Gastroesophageal sphincter (tissue), 4 donors: ENCODE measurements at regions not wholly inside any gene's neighbourhood (a gene's known extent, or its start where the extent isn't known, plus 50 kb on each side); places are given as distances from the start of the nearest gene placed in this dataset.

ENCODE experiments used
- ATAC-seq: fragments of 150-250 bp; one replicate; pipeline ENCODE4 v1.9.1; 2016; ENCODE audit warnings: mild to moderate bottlenecking, moderate library complexity
- H3K27ac ChIP-seq, 4 donors: fragments of 200-600 bp; sonication (generic) in 3 of 4; 1 replicate in 3 of 4; 2 replicates in 1 of 4; pipeline ENCODE4 v1.5.1; 2016 to 2019
- H3K27me3 ChIP-seq: fragments of 200-600 bp; sonication (generic); one replicate; pipeline ENCODE4 v1.5.1; 2019
- H3K36me3 ChIP-seq, 2 donors: fragments of 200-600 bp; sonication (generic); one replicate each; pipeline ENCODE4 v1.5.1; 2019; ENCODE audit warnings: control low read depth in 1 of 2
- H3K4me1 ChIP-seq, 3 donors: fragments of 200-600 bp; sonication (generic); 1 replicate in 2 of 3; 2 replicates in 1 of 3; pipeline ENCODE4 v1.5.1; 2016 to 2019; ENCODE audit warnings: control low read depth in 2 of 3
- H3K4me3 ChIP-seq, 2 donors: fragments of 200-600 bp; sonication (generic); one replicate each; pipeline ENCODE4 v1.5.1; 2019; ENCODE audit warnings: mild to moderate bottlenecking in 1 of 2, moderate library complexity in 1 of 2
- H3K9me3 ChIP-seq, 3 donors: fragments of 200-600 bp; sonication (generic); one replicate each; pipeline ENCODE4 v1.5.1; 2017 to 2019; ENCODE audit warnings: control low read depth in 2 of 3
- EP300 ChIP-seq: sonication (generic); formaldehyde crosslinking; IDR thresholded peaks from one replicate; pipeline ENCODE4 v1.6.1; 2017; ENCODE audit warnings: antibody characterized with exemption, mild to moderate bottlenecking
- POLR2A ChIP-seq, 2 donors: fragments of 450-650 bp; IDR thresholded peaks; one replicate each; pipeline ENCODE4 v1.6.1; 2017; ENCODE audit warnings: antibody characterized with exemption in 2 of 2, mild to moderate bottlenecking in 2 of 2, moderate library complexity in 1 of 2
- POLR2AphosphoS5 ChIP-seq: sonication (generic); formaldehyde crosslinking; IDR thresholded peaks from one replicate; pipeline ENCODE4 v1.6.1; 2017; ENCODE audit warnings: antibody characterized with exemption
- WGBS, 2 donors: methylation state at CpG; one replicate each; pipeline ENCODE4 v1.1.5; 2018; ENCODE audit warnings: low coverage in 1 of 2; 5-methylcytosine and 5-hydroxymethylcytosine counted together
- TF ChIP-seq, protein P1 (sequence below), 4 experiments: fragments of 200-600 bp in 2 of 4; fragments of 450-650 bp in 2 of 4; sonication (generic) in 1 of 4; IDR thresholded peaks; one replicate each; pipeline ENCODE4 v1.5.1; 2017 to 2019; ENCODE audit warnings: antibody characterized with exemption in 4 of 4, mild to moderate bottlenecking in 2 of 4, moderate library complexity in 2 of 4

DNA sequence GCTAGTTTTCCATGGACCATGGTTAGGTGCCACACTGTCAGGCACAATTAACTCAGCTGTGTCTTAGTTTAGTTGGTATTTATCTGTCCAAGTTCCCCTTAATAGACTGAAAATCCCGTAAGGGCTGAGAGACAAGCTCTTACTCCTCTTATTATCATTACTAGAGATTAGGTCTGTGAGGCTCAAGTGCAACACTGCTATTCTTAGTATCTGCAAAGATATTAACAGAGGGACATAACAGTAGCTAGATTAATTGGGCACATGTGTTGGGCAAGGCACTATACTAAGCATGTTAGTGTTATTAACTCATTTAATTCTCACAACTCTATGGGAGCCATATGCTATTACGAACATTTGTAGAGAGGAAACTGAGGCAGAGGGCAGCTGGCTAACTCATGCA is 137.3 kb downstream of the VEGFA start:
- ATAC-seq: no peak
- no peaks in the 10 kb centered on the region for H3K27me3 ChIP-seq
- no peaks in the 10 kb centered on the region for H3K4me1 ChIP-seq
- TF ChIP-seq, protein P1, sequence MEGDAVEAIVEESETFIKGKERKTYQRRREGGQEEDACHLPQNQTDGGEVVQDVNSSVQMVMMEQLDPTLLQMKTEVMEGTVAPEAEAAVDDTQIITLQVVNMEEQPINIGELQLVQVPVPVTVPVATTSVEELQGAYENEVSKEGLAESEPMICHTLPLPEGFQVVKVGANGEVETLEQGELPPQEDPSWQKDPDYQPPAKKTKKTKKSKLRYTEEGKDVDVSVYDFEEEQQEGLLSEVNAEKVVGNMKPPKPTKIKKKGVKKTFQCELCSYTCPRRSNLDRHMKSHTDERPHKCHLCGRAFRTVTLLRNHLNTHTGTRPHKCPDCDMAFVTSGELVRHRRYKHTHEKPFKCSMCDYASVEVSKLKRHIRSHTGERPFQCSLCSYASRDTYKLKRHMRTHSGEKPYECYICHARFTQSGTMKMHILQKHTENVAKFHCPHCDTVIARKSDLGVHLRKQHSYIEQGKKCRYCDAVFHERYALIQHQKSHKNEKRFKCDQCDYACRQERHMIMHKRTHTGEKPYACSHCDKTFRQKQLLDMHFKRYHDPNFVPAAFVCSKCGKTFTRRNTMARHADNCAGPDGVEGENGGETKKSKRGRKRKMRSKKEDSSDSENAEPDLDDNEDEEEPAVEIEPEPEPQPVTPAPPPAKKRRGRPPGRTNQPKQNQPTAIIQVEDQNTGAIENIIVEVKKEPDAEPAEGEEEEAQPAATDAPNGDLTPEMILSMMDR (IDR thresholded peaks at IDR 0.05): no peak
- no peak for TF ChIP-seq POLR2AphosphoS5
- no peak for TF ChIP-seq EP300
- no peak for TF ChIP-seq POLR2A (IDR thresholded peaks at IDR 0.05)
- H3K27ac ChIP-seq: no peak overlapping the region
- WGBS, 2 donors: 85% methylated on average over 2 of the region's 2 CpGs; no CpG with 5 or more reads in 1 of the 2 donors
- no peaks in the 10 kb centered on the region for H3K36me3 ChIP-seq
- H3K9me3 ChIP-seq: no peaks in the 10 kb centered on the region
- no peak overlapping the region for H3K4me3 ChIP-seq

DNA sequence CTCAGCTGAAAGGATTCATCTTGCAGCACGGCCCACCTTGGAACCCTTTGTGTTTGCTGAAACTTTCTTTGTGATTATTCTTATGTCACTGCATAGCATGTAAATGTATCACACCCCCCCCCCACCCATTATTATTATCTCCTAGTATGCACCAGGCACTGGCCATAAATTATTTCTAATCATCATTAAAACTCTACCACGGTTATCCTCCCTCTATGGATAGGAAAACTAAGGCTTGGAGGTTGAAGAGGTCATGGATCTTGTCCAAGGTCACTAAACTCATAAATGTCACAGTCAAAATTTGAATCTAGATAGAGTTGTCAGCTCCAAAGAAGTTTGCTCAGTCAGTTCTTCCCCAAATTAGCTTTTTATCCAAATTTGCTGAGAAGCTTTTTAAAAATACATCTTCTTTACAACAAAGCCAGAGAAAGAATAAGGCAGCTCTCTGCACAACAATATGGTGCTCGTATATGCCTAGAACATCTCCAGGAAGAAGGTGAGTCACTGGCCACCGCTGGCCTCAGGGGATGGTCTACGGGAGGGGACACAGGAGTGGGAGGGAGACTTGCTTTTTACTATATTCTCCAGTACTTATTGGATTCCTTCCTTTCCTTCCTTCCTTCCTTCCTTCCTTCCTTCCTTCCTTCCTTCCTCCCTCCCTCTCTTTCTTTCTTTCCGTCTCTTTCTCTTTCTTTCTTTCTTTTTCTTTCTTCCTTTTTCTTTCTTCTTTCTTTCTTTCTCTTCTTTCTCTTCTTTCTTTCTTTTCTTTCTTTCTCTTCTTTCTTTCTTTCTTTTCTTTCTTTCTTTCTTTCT is 134.5 kb downstream of the VEGFA start:
- H3K9me3 ChIP-seq: no peaks in the 10 kb centered on the region
- H3K4me1 ChIP-seq: peaks cover 0 to 13% (median 4%) of the 10 kb centered on the region in 3 donors
- H3K4me3 ChIP-seq: no peak overlapping the region
- WGBS, 2 donors: 65 to 78% methylated on average over 4 to 5 of the region's 6 CpGs
- TF ChIP-seq POLR2A (IDR thresholded peaks at IDR 0.05) (no peak), POLR2AphosphoS5 (no peak), EP300 (no peak)
- TF ChIP-seq, protein P1 (IDR thresholded peaks at IDR 0.05): no peak
- no peak for ATAC-seq
- H3K27ac ChIP-seq: no peak overlapping the region
- H3K36me3 ChIP-seq: no peaks in the 10 kb centered on the region
- H3K27me3 ChIP-seq: no peaks in the 10 kb centered on the region

DNA sequence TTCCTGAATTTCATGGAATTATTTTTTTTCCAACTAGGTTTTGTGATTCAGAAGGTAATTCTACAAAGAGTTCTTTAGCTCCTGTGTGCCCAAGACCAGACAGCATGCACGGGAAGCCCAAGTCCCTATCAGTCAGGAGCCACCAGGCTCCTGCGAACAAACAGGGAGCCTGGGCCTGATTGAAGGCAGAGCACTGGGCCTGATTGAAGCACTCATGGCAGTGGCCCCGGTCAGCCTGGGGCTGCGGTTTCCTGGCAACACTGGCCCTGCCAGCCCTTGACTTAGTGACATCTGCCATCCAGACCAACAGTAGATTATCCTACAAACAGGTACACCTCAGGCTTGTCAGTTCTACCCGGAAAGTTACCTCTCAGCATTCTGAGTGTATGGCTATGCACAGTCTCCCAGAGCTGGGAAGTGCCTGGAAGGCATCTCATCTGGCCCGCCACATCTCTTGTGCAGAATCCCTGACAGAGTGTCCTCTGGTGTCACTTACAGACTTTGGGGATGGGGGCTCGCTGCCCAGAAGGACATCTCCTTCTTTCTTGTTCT is 133.8 kb downstream of the VEGFA start:
- Histone ChIP-seq H3K27me3 (no peaks in the 10 kb centered on the region), H3K4me1 (peaks cover 0 to 13% (median 4%) of the 10 kb centered on the region in 3 donors), H3K4me3 (no peak overlapping the region), H3K9me3 (no peaks in the 10 kb centered on the region), H3K36me3 (no peaks in the 10 kb centered on the region), H3K27ac (no peak overlapping the region)
- 83 to 96% methylated on average over 3 to 4 of the region's 7 CpGs for WGBS, 2 donors
- no peak for ATAC-seq
- TF ChIP-seq, protein P1 (IDR thresholded peaks at IDR 0.05): no peak
- no peak for TF ChIP-seq POLR2A (IDR thresholded peaks at IDR 0.05)
- TF ChIP-seq EP300: no peak
- no peak for TF ChIP-seq POLR2AphosphoS5

DNA sequence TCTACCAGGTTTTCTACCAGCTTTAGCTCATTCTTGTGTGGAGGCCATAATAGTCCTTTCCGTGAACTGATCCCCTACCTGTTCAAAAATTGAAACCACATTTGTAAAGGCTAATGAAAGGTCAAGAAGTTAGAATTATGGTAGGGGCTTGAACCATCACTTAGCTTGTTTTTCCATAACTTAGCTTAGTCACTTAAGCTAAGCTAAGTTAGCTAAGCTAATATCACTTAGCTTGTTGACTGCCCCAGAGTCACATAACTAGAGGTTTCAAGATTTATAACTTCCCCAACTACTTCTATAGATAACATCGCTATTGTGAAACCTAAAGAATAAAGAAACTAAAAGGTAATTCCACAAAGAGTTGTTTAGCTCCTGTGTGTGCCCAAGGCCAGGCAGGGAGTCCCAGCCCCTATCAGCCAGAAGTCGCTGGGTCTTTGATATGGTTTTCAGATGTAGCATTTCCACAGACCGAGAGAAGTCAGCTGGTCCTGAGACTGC is 131.8 kb downstream of the VEGFA start:
- Histone ChIP-seq H3K9me3 (no peaks in the 10 kb centered on the region), H3K4me3 (no peak overlapping the region), H3K27ac (peak overlapping the region in 1 of 4 donors; percentile 60), H3K27me3 (no peaks in the 10 kb centered on the region), H3K36me3 (no peaks in the 10 kb centered on the region), H3K4me1 (peaks cover 0 to 13% (median 4%) of the 10 kb centered on the region in 3 donors)
- TF ChIP-seq EP300 (no peak), POLR2A (IDR thresholded peaks at IDR 0.05) (no peak)
- ATAC-seq: no peak
- 81 to 90% methylated on average over 4 of the region's 4 CpGs for WGBS, 2 donors

DNA sequence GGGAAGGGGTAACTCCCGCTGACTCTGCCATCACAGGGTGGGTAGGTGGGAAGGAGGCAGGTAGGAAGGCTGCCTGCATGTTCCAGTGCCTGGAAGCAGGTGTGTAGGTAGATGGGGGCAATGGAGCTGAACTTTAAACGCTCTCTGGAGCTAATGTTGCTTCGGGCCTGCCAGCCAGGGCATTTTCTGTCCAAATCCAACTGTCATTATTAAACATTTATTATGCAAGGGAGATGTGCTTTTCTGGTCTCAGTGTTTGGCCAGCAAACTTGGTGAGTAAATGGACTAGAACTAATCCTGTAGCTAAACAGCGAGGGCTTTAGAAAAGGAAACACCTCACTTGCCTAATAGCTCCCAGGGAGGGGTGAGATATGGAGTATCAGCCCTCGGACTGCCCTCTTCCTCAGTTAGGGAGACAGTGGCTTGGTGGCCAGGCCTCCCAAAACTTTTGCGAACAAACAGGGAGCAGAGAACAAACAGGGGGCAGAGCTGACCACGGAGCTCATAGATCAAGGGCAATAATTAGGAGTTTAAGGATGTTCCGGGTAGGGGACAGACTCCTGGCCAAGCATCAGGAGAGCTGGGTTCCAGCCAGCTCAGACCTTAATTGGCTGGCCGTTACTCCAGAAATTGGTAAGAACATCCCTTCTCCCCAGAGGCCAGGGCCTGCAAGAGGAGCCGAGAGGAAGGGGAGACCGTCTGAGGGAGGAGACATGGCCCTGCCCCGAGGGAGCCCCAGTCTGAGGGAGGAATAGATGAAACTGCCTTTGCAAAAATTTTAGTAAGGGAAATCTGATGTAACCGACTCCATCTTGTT is 131.1 kb downstream of the VEGFA start:
- Histone ChIP-seq H3K4me3 (no peak overlapping the region), H3K36me3 (no peaks in the 10 kb centered on the region), H3K9me3 (no peaks in the 10 kb centered on the region), H3K27ac (peak overlapping the region in 2 of 4 donors; percentile 50 to 60), H3K4me1 (peaks cover 0 to 13% (median 4%) of the 10 kb centered on the region in 3 donors), H3K27me3 (no peaks in the 10 kb centered on the region)
- TF ChIP-seq POLR2AphosphoS5: no peak
- no peak for TF ChIP-seq POLR2A (IDR thresholded peaks at IDR 0.05)
- no peak for TF ChIP-seq EP300
- TF ChIP-seq, protein P1 (IDR thresholded peaks at IDR 0.05): no peak
- peak; percentile 85 for ATAC-seq
- 66 to 79% methylated on average over 8 to 9 of the region's 13 CpGs for WGBS, 2 donors
